Naive thymus-derived CD4-positive, alpha-beta T cell (primary cell): ENCODE measurements at regions not wholly inside any gene's neighbourhood (a gene's known extent, or its start where the extent isn't known, plus 50 kb on each side); places are given as distances from the start of the nearest gene placed in this dataset.

Experiments used
- ATAC-seq: fragments of 150-1000 bp; cut with Tn5 transposase; 2 replicates; pipeline ENCODE4 v1.10.0; 2021; ENCODE audit warnings: mild to moderate bottlenecking, moderate library complexity
- CTCF ChIA-PET: fragments of 350-600 bp; sonication (Branson Sonifier 250); formaldehyde crosslinking; loops from one replicate; lab custom pipeline; 2021; ENCODE audit warnings: antibody characterized with exemption; lab: Charles Lee
- POLR2A ChIA-PET: fragments of 350-600 bp; sonication (Branson Sonifier 250); formaldehyde crosslinking; loops from one replicate; lab custom pipeline; 2021; ENCODE audit warnings: antibody characterized with exemption, inconsistent platforms; lab: Charles Lee
- DNase-seq, 9 donors: peaks; one replicate each; pipeline versions ENCODE4 v3.0.0 to v3.0.0-alpha.2; 2020 to 2022; ENCODE audit warnings: mixed read lengths in 1 of 9
- H3K27ac ChIP-seq: one replicate; pipeline ENCODE4 v1.7.0; 2013; ENCODE audit warnings: mild to moderate bottlenecking, low read depth, low read length, moderate library complexity
- H3K27me3 ChIP-seq, 2 donors: one replicate each; pipeline ENCODE4 v1.7.0; 2013; ENCODE audit warnings: low read length in 2 of 2, mild to moderate bottlenecking in 2 of 2, moderate library complexity in 2 of 2; ENCODE audit not compliant: control insufficient read depth in 2 of 2, insufficient read depth in 2 of 2
- H3K36me3 ChIP-seq, 3 experiments: 1 replicate in 2 of 3; 2 replicates in 1 of 3; pipeline ENCODE4 v1.7.0; 2013; ENCODE audit warnings: low read length in 3 of 3, mild to moderate bottlenecking in 3 of 3, moderate library complexity in 1 of 3; ENCODE audit not compliant: insufficient read depth in 3 of 3, control insufficient read depth in 2 of 3
- H3K4me1 ChIP-seq, 2 donors: one replicate each; pipeline ENCODE4 v1.7.0; 2013; ENCODE audit warnings: low read length in 2 of 2, mild to moderate bottlenecking in 2 of 2, moderate library complexity in 1 of 2; ENCODE audit not compliant: control insufficient read depth in 2 of 2, insufficient read depth in 2 of 2
- H3K4me3 ChIP-seq: 2 replicates; pipeline ENCODE4 v1.7.0; 2013; ENCODE audit warnings: mild to moderate bottlenecking, low read length
- H3K9me3 ChIP-seq, 3 experiments: 1 replicate in 2 of 3; 2 replicates in 1 of 3; pipeline ENCODE4 v1.7.0; 2013; ENCODE audit warnings: low read length in 3 of 3; ENCODE audit not compliant: control insufficient read depth in 2 of 3
- H3K27ac Mint-ChIP-seq, 9 donors: one replicate each; pipeline ENCODE4 v1.8.0; 2020 to 2022; ENCODE audit warnings: mixed read lengths in 9 of 9, mild to moderate bottlenecking in 8 of 9, moderate library complexity in 5 of 9, inconsistent platforms in 2 of 9
- H3K27me3 Mint-ChIP-seq, 5 donors: one replicate each; pipeline ENCODE4 v1.8.0; 2021 to 2022; ENCODE audit warnings: mixed read lengths in 5 of 5, mild to moderate bottlenecking in 1 of 5
- H3K36me3 Mint-ChIP-seq, 5 donors: one replicate each; pipeline ENCODE4 v1.8.0; 2020 to 2022; ENCODE audit warnings: mixed read lengths in 5 of 5, mild to moderate bottlenecking in 3 of 5, inconsistent platforms in 1 of 5
- H3K4me1 Mint-ChIP-seq, 7 donors: one replicate each; pipeline ENCODE4 v1.8.0; 2020 to 2022; ENCODE audit warnings: mixed read lengths in 7 of 7, mild to moderate bottlenecking in 3 of 7, inconsistent platforms in 1 of 7
- H3K4me3 Mint-ChIP-seq, 10 donors: one replicate each; pipeline ENCODE4 v1.8.0; 2020 to 2022; ENCODE audit warnings: mild to moderate bottlenecking in 10 of 10, mixed read lengths in 10 of 10, moderate library complexity in 6 of 10, inconsistent platforms in 2 of 10
- H3K9me3 Mint-ChIP-seq, 11 donors: one replicate each; pipeline ENCODE4 v1.8.0; 2020 to 2022; ENCODE audit warnings: mixed read lengths in 11 of 11, mild to moderate bottlenecking in 4 of 11, inconsistent platforms in 1 of 11, moderate library complexity in 1 of 11
- intact Hi-C, 2 donors: fragments of 100-400 bp; cut with micrococcal nuclease; formaldehyde crosslinking; loops; one replicate each; pipeline ENCODE4 v1.15.1; 2023

DNA sequence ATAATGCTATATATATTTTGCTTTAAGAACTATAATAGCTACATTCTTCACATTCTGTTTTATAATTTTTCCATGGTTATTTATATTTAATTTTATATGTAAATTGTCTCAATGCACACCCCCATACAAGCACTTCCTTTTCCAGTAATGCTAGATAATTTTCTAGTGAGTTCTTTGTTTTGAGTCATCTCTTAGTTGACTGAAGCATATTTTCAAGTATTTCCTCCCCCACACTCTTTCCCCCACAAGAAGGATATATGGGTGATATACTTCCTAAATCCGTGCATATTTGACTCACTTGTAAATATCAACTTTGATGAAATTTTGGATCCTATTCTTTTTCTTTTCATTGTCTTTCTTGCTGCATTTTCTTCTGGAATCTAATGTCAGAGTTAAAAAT, 82.1 kb upstream of the SRSF6 start:
- no peak overlapping the region for H3K27ac ChIP-seq
- intact Hi-C loops: no loop called here

DNA sequence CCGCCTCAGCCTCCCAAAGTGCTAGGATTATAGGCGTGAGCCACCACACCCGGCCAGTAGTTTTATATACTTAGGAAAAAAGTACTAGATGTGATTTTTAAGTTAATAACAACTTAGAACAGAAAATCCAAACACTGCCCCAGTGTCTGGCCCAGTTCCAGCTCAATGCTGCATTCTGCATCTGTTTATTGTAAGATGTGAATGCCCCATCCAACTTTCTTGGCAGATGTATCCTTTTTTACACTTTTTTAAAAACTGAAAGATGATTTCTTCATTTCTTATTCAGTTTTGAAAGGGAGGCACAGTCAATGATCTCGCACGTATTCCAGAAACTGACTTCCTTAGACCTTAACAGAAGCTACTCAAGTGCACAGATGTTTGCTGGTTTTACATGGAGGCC, 85.6 kb upstream of the SRSF6 start:
- Mint-ChIP-seq H3K27ac (no peak overlapping the region), H3K27me3 (peaks cover 8 to 32% (median 16%) of the 10 kb centered on the region in 5 donors), H3K9me3 (peaks cover 0 to 4% (median 0%) of the 10 kb centered on the region in 11 donors), H3K36me3 (no peaks in the 10 kb centered on the region), H3K4me1 (no peaks in the 10 kb centered on the region), H3K4me3 (no peak overlapping the region)
- no peak overlapping the region for H3K4me3 ChIP-seq
- no peak overlapping the region for H3K27ac ChIP-seq
- ChIA-PET POLR2A (no interaction called here), CTCF (no interaction called here)
- H3K4me1 ChIP-seq: no peaks in the 10 kb centered on the region
- ATAC-seq (no peak), DNase-seq (no peak)
- peaks cover 0 to 3% of the 10 kb centered on the region in 2 donors for H3K27me3 ChIP-seq
- intact Hi-C loops: no loop called here
- H3K36me3 ChIP-seq: no peaks in the 10 kb centered on the region
- H3K9me3 ChIP-seq: no peaks in the 10 kb centered on the region

More for the DNA sequence above, 82.1 kb upstream of the SRSF6 start:
- no peak for ATAC-seq
- H3K27me3 ChIP-seq: peaks cover 0 to 3% of the 10 kb centered on the region in 2 donors
- H3K9me3 ChIP-seq: no peaks in the 10 kb centered on the region
- Mint-ChIP-seq H3K27me3 (peaks cover 8 to 34% (median 27%) of the 10 kb centered on the region in 5 donors), H3K4me1 (no peaks in the 10 kb centered on the region), H3K36me3 (no peaks in the 10 kb centered on the region), H3K4me3 (no peak overlapping the region), H3K27ac (no peak overlapping the region), H3K9me3 (peaks cover 0 to 2% (median 0%) of the 10 kb centered on the region in 11 donors)
- H3K4me1 ChIP-seq: no peaks in the 10 kb centered on the region
- H3K4me3 ChIP-seq: no peak overlapping the region
- CTCF ChIA-PET: no interaction called here
- H3K36me3 ChIP-seq: no peaks in the 10 kb centered on the region
- POLR2A ChIA-PET: no interaction called here
- DNase-seq: no peak

DNA sequence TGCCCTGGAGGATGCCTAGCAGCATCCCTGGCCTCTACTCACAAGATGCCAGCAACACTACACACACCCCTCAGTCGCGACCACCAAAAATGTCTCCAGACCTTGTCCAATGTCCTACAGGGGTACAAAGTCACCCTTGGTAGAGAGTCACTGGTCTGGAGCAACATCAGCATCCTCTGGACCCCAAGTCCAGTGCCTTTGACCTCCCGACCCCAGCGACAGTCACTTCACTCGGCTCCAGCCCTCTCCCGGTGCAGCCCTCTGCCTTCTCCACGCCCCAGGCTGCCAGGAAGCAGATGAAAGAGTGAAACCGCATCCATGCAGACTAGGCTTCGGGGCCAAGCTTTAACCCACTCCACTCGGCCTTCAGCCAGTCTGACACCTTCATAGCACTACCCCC, 92.0 kb upstream of the SRSF6 start:
- Histone ChIP-seq H3K9me3 (no peaks in the 10 kb centered on the region), H3K27me3 (peaks cover 0 to 3% of the 10 kb centered on the region in 2 donors), H3K4me3 (no peak overlapping the region), H3K27ac (no peak overlapping the region), H3K4me1 (no peaks in the 10 kb centered on the region), H3K36me3 (no peaks in the 10 kb centered on the region)
- DNase-seq (no peak), ATAC-seq (no peak)
- POLR2A ChIA-PET: no interaction called here
- intact Hi-C loops: no loop called here
- Mint-ChIP-seq H3K36me3 (no peaks in the 10 kb centered on the region), H3K27ac (no peak overlapping the region), H3K4me1 (no peaks in the 10 kb centered on the region), H3K27me3 (peaks cover 4 to 46% (median 27%) of the 10 kb centered on the region in 5 donors), H3K9me3 (peaks cover 0 to 4% (median 0%) of the 10 kb centered on the region in 11 donors), H3K4me3 (no peak overlapping the region)
- CTCF ChIA-PET: no interaction called here

GRCh38 chr20:43364001-43364400, 93.7 kb upstream of the SRSF6 start:
- no peaks in the 10 kb centered on the region for H3K36me3 Mint-ChIP-seq
- Histone ChIP-seq H3K36me3 (no peaks in the 10 kb centered on the region), H3K27ac (no peak overlapping the region), H3K9me3 (no peaks in the 10 kb centered on the region), H3K4me3 (no peak overlapping the region), H3K27me3 (peaks cover 0 to 3% of the 10 kb centered on the region in 2 donors), H3K4me1 (no peaks in the 10 kb centered on the region)
- ChIA-PET CTCF (no interaction called here), POLR2A (no interaction called here)
- H3K27ac Mint-ChIP-seq: no peak overlapping the region
- no peak for ATAC-seq
- H3K4me1 Mint-ChIP-seq: no peaks in the 10 kb centered on the region
- intact Hi-C loops: no loop called here
- DNase-seq: no peak
- peaks cover 0 to 3% (median 0%) of the 10 kb centered on the region in 11 donors for H3K9me3 Mint-ChIP-seq
- no peak overlapping the region for H3K4me3 Mint-ChIP-seq
- peaks cover 4 to 46% (median 29%) of the 10 kb centered on the region in 5 donors for H3K27me3 Mint-ChIP-seq

DNA sequence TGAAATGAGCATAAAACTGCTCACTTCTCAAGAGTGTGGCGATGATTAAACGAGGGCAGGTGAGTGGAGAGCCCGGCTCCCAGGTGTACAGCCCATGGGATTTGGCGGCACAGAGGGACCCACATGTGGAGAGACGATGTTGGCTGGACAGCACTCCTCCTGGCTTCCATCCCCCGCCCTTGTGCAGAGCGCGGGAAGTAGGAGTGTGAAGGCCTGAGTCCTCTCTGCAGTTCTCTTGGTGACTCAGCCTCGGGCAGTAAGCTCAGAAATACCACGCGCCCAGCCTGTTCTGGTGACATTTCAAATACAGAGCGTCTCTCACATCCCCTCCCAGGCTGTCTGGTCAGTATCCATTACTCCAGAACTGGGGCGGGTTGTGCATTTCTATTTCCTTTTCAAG, 94.2 kb upstream of the SRSF6 start:
- CTCF ChIA-PET: no interaction called here
- Mint-ChIP-seq H3K4me1 (no peaks in the 10 kb centered on the region), H3K9me3 (peaks cover 0 to 3% (median 0%) of the 10 kb centered on the region in 11 donors), H3K27me3 (peaks cover 4 to 46% (median 29%) of the 10 kb centered on the region in 5 donors), H3K4me3 (no peak overlapping the region), H3K27ac (no peak overlapping the region), H3K36me3 (no peaks in the 10 kb centered on the region)
- ATAC-seq: no peak
- Histone ChIP-seq H3K4me1 (no peaks in the 10 kb centered on the region), H3K27ac (no peak overlapping the region), H3K36me3 (no peaks in the 10 kb centered on the region), H3K4me3 (no peak overlapping the region), H3K27me3 (peaks cover 0 to 3% of the 10 kb centered on the region in 2 donors), H3K9me3 (no peaks in the 10 kb centered on the region)
- intact Hi-C loops: no loop called here
- POLR2A ChIA-PET: no interaction called here
- no peak for DNase-seq

DNA sequence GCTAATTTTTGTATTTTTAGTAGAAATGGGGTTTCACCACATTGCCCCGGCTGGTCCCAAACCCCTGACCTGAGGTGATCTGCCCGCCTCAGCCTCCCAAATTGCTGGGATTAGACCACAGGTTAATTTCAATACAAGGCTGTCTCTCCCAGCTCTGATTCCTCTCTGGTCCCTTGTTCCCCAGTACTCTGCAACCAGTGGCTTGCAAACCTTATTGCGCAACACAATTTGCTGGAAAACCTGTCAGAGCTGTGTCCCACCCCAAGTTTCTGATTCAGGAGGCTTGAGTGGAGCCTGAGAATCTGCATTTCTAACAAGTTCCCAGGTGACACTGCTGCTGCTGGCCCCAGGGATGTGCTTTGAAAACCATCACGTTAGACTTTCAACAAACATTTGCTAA, 96.2 kb upstream of the SRSF6 start:
- DNase-seq (no peak), ATAC-seq (no peak)
- ChIA-PET CTCF (no interaction called here), POLR2A (no interaction called here)
- no peak overlapping the region for H3K4me3 ChIP-seq
- H3K9me3 Mint-ChIP-seq: peaks cover 0 to 3% (median 0%) of the 10 kb centered on the region in 11 donors
- H3K27me3 ChIP-seq: no peaks in the 10 kb centered on the region
- peaks cover 4 to 40% (median 25%) of the 10 kb centered on the region in 5 donors for H3K27me3 Mint-ChIP-seq
- no peaks in the 10 kb centered on the region for H3K4me1 Mint-ChIP-seq
- no peak overlapping the region for H3K4me3 Mint-ChIP-seq
- no peaks in the 10 kb centered on the region for H3K4me1 ChIP-seq
- H3K9me3 ChIP-seq: no peaks in the 10 kb centered on the region
- no peak overlapping the region for H3K27ac Mint-ChIP-seq
- H3K27ac ChIP-seq: no peak overlapping the region
- intact Hi-C loops: no loop called here
- H3K36me3 ChIP-seq: no peaks in the 10 kb centered on the region
- no peaks in the 10 kb centered on the region for H3K36me3 Mint-ChIP-seq

DNA sequence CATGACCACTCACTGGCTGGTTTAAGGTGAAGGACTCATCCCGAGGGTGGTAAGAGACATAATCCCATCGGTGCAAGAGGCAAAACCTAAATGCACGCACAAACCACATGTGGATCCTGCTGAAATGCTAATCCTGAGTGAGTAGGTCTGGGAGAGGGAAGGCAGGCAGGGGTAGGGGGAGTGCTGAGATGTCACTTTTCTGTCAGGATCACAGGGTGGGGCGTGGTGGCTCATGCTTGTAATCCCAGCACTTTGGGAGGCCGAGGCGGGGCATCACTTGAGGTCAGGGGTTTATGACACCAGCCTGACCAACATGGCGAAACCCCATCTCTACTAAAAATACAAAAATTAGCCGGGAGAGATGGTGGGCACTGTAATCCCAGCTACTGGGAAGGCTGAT, 97.7 kb upstream of the SRSF6 start:
- H3K4me3 ChIP-seq: no peak overlapping the region
- no peaks in the 10 kb centered on the region for H3K36me3 ChIP-seq
- DNase-seq: no peak
- POLR2A ChIA-PET: no interaction called here
- no peaks in the 10 kb centered on the region for H3K4me1 ChIP-seq
- H3K4me3 Mint-ChIP-seq: no peak overlapping the region
- H3K27ac Mint-ChIP-seq: no peak overlapping the region
- H3K27me3 ChIP-seq: no peaks in the 10 kb centered on the region
- no peaks in the 10 kb centered on the region for H3K9me3 ChIP-seq
- intact Hi-C loops: no loop called here
- no peaks in the 10 kb centered on the region for H3K36me3 Mint-ChIP-seq
- no peaks in the 10 kb centered on the region for H3K4me1 Mint-ChIP-seq
- peaks cover 0 to 4% (median 0%) of the 10 kb centered on the region in 11 donors for H3K9me3 Mint-ChIP-seq
- H3K27me3 Mint-ChIP-seq: peaks cover 0 to 28% (median 12%) of the 10 kb centered on the region in 5 donors
- CTCF ChIA-PET: no interaction called here
- no peak for ATAC-seq
- no peak overlapping the region for H3K27ac ChIP-seq
